Adipocyte (in vitro differentiated cells): ENCODE measurements at regions not wholly inside any gene's neighbourhood (a gene's known extent, or its start where the extent isn't known, plus 50 kb on each side); places are given as distances from the start of the nearest gene placed in this dataset.

Source experiments
- DNase-seq: peaks from one replicate; pipeline ENCODE4 v3.0.0-alpha.2; 2015; ENCODE audit warnings: low read depth
- H3K27me3 ChIP-seq: replicated peaks from 2 replicates; pipeline ENCODE4 v1.7.0; 2013; ENCODE audit warnings: mild to moderate bottlenecking, low read length, moderate library complexity; ENCODE audit not compliant: control insufficient read depth, insufficient read depth
- H3K36me3 ChIP-seq: 2 replicates; pipeline ENCODE4 v1.7.0; 2013; ENCODE audit warnings: low read length, mild to moderate bottlenecking, moderate library complexity; ENCODE audit not compliant: control insufficient read depth, insufficient read depth, severe bottlenecking
- H3K4me1 ChIP-seq: 2 replicates; pipeline ENCODE4 v1.7.0; 2013; ENCODE audit warnings: mild to moderate bottlenecking, low read length, moderate library complexity; ENCODE audit not compliant: control insufficient read depth, insufficient read depth
- H3K4me3 ChIP-seq: 2 replicates; pipeline ENCODE4 v1.7.0; 2013; ENCODE audit warnings: mild to moderate bottlenecking, low read length, moderate library complexity
- H3K9ac ChIP-seq: 2 replicates; pipeline ENCODE4 v1.7.0; 2013; ENCODE audit warnings: mild to moderate bottlenecking, low read length, moderate library complexity
- H3K9me3 ChIP-seq: 2 replicates; pipeline ENCODE4 v1.7.0; 2013; ENCODE audit warnings: mild to moderate bottlenecking, low read length, moderate library complexity; ENCODE audit not compliant: control insufficient read depth

DNA sequence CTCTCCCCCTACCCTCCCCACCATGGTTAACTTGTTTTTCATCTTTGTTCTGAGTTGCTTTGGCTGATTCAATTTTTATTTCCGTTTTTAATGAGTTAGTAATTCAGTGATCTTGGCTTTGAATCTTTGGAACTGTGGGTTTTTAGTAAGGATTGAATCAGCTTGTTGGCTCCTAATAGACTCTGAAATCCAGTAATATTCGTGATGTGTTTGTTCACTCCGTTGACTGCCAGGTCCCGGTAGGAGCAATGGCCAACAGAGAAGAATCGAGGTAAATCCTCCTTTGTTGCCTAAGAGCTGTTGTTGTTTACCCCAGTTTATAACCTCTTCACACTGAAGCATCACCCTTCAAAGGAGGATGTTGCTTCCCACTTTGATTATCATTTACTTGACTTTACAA lies 92.7 kb downstream of the PCSK1 start:
- no peak for DNase-seq
- Histone ChIP-seq H3K9me3 (no peaks in the 10 kb centered on the region), H3K4me1 (peaks cover 92% of the 10 kb centered on the region), H3K36me3 (no peaks in the 10 kb centered on the region), H3K27me3 (no peaks in the 10 kb centered on the region), H3K9ac (peak overlapping the region; percentile 83), H3K4me3 (peak overlapping the region; percentile 51)

- Histone ChIP-seq H3K27me3 (no peaks in the 10 kb centered on the region), H3K4me1 (peaks cover 90% of the 10 kb centered on the region), H3K9ac (peak overlapping the region; percentile 83), H3K9me3 (no peaks in the 10 kb centered on the region), H3K4me3 (peak overlapping the region; percentile 32), H3K36me3 (no peaks in the 10 kb centered on the region)
- no peak for DNase-seq
Observed at GRCh38 chr5:96339862-96340261, 93.2 kb downstream of the PCSK1 start.

GRCh38 chr5:96338624-96339415 lies 94.2 kb downstream of the PCSK1 start:
- Histone ChIP-seq H3K9ac (peak overlapping the region; percentile 83), H3K4me3 (peak overlapping the region; percentile 32), H3K9me3 (no peaks in the 10 kb centered on the region), H3K27me3 (no peaks in the 10 kb centered on the region), H3K4me1 (peaks cover 84% of the 10 kb centered on the region), H3K36me3 (no peaks in the 10 kb centered on the region)
- peak; percentile 45 for DNase-seq

DNA sequence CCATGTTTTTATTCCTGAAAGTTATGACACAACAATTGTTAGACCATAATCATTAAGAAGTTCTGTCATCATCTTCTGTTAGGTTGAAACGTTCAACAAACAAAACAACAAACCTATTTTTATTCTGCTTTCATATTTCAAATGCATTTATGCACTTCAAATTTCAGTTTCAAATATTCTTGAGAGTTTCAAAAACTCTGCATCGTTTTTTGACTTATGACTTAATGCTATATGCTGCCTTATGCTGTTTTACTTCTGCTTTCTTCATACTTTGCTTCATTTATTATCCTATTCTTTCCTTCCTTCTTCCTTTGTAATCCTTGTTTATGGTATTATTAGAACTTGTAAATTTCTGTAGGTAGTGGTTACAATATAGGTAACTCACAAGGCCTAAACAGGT lies 95.0 kb downstream of the PCSK1 start:
- H3K27me3 ChIP-seq, result no peaks in the 10 kb centered on the region
- peak; percentile 8 for DNase-seq
- no peaks in the 10 kb centered on the region for H3K36me3 ChIP-seq
- H3K4me3 ChIP-seq, result no peak overlapping the region
- peak overlapping the region; percentile 83 for H3K9ac ChIP-seq
- peaks cover 81% of the 10 kb centered on the region for H3K4me1 ChIP-seq
- no peaks in the 10 kb centered on the region for H3K9me3 ChIP-seq

DNA sequence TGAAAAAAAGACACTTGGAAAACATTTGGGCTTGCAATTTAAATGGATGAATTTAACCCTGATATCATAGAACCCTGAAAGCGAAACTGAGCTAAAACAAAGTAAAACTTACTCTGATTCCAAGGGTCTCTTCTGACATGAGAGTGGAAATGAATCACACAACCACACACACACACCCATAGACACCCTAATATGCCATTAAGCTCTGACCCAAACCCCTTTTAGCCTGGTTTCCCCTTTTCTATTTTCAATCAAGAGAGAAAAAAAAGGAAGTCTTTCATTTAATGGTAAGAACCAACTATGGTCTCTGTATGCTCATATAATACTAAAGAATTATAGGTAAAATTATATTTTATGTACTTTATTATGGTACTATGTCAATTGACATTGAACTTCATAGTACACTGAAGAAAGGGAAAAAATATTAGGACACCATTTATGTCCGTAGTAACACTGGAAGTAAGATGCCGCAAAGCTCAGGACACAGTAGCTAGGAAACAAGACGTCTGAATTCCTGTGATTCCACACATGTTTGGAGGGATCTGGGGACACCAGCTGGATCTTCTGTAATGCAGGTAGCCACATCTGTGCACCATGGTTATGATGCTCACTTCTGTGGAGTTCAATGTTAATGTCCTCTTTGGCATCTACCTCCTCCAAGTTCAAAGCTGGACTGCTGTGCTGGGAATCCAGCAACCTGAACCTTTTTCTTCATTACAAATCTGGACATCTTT lies 95.8 kb downstream of the PCSK1 start:
- Histone ChIP-seq H3K9me3 (no peaks in the 10 kb centered on the region), H3K36me3 (no peaks in the 10 kb centered on the region), H3K4me3 (no peak overlapping the region), H3K27me3 (no peaks in the 10 kb centered on the region), H3K9ac (peak overlapping the region; percentile 83), H3K4me1 (peaks cover 73% of the 10 kb centered on the region)
- peak; percentile 5 for DNase-seq

DNA sequence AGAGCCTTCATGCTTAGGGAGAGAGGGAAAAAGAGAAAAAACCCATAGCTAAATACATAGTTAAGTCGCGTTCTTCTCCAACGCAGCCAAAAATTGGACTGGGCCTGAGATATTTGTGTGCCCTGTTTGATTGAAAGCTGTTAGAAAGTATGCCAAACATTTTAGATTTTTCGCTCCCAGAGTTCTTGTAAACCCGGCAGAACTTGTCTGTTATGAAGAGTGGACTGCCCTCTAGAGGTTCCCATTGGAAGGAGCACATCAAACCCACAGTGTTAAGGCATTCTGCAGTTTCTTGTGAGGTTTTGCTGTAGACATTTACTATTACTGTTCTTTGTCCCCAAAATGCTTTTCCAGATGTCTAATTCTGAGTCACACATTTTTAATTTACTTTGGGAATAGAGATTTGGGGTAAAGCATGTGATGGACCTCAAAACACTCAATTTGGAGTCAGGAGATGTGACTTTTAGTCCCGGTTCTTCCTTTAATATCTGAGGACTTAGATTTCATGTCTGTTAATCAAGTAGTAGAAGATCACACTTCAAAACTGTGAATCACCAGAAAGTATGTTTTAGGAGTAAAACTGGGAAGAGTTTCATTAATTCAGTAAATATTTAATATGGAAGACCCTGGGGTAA lies 96.6 kb downstream of the PCSK1 start:
- Histone ChIP-seq H3K9ac (peak overlapping the region; percentile 83), H3K4me1 (peaks cover 71% of the 10 kb centered on the region), H3K4me3 (no peak overlapping the region), H3K27me3 (no peaks in the 10 kb centered on the region), H3K36me3 (no peaks in the 10 kb centered on the region), H3K9me3 (no peaks in the 10 kb centered on the region)
- DNase-seq, result peak; percentile 96

- Histone ChIP-seq H3K4me1 (peaks cover 74% of the 10 kb centered on the region), H3K9ac (peak overlapping the region; percentile 82), H3K4me3 (no peak overlapping the region), H3K27me3 (no peaks in the 10 kb centered on the region), H3K36me3 (no peaks in the 10 kb centered on the region), H3K9me3 (no peaks in the 10 kb centered on the region)
- peak; percentile 35 for DNase-seq
Observed at GRCh38 chr5:96335873-96336272, 97.2 kb downstream of the PCSK1 start.

DNA sequence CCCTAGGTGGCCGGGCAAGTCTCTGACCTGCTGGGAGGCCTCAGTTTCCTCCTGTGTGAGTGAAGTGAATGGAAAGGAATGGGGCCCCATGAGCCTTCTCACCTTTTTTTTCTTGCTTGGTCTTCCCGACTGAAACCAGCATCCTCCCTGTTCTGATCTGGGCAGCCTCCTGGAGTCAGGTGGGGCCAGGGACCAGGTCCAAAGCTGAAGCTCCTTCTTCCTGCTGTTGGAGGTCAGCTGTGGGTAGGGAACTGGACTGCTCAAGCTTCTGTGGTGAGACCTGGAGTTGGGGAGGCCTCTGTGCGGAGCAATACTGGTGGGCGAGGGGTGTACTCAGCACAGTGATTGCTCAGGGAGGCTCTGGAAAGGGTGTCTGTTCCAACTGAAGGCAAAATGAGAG lies 99.7 kb downstream of the PCSK1 start:
- no peak for DNase-seq
- no peaks in the 10 kb centered on the region for H3K36me3 ChIP-seq
- peak overlapping the region; percentile 24 for H3K9ac ChIP-seq
- peaks cover 75% of the 10 kb centered on the region for H3K4me1 ChIP-seq
- H3K27me3 ChIP-seq, result no peaks in the 10 kb centered on the region
- no peaks in the 10 kb centered on the region for H3K9me3 ChIP-seq
- no peak overlapping the region for H3K4me3 ChIP-seq

GRCh38 chr5:96332535-96333366 lies 100.3 kb downstream of the PCSK1 start:
- peaks cover 74% of the 10 kb centered on the region for H3K4me1 ChIP-seq
- no peaks in the 10 kb centered on the region for H3K36me3 ChIP-seq
- H3K4me3 ChIP-seq, result no peak overlapping the region
- peak overlapping the region; percentile 24 for H3K9ac ChIP-seq
- H3K9me3 ChIP-seq, result no peaks in the 10 kb centered on the region
- DNase-seq, result no peak
- H3K27me3 ChIP-seq, result no peaks in the 10 kb centered on the region

- peaks cover 65% of the 10 kb centered on the region for H3K4me1 ChIP-seq
- H3K36me3 ChIP-seq, result no peaks in the 10 kb centered on the region
- no peak overlapping the region for H3K4me3 ChIP-seq
- H3K9me3 ChIP-seq, result no peaks in the 10 kb centered on the region
- no peaks in the 10 kb centered on the region for H3K27me3 ChIP-seq
- no peak for DNase-seq
- peak overlapping the region; percentile 73 for H3K9ac ChIP-seq
Observed at GRCh38 chr5:96331681-96332361, 101.2 kb downstream of the PCSK1 start.
